H9 (cell line): ENCODE measurements at regions not wholly inside any gene's neighbourhood (a gene's known extent, or its start where the extent isn't known, plus 50 kb on each side); places are given as distances from the start of the nearest gene placed in this dataset.
A peak's percentile ranks its signal among the peaks of the same experiment; 100 is the strongest.

Experiments
- DNase-seq: peaks from one replicate; pipeline ENCODE4 v3.0.0-alpha.2; 2017
- H2AFZ ChIP-seq: one replicate; pipeline ENCODE4 v1.6.1; 2013; ENCODE audit warnings: mild to moderate bottlenecking, low read length, control low read depth, moderate library complexity
- H2AK5ac ChIP-seq: 2 replicates; pipeline ENCODE4 v1.6.1; 2013; ENCODE audit warnings: low read length, control low read depth, mixed read lengths; ENCODE audit not compliant: insufficient read length
- H2BK120ac ChIP-seq: one replicate; pipeline ENCODE4 v1.6.1; 2013; ENCODE audit warnings: low read depth, mild to moderate bottlenecking, low read length, control low read depth, inconsistent platforms; ENCODE audit not compliant: poor library complexity, severe bottlenecking
- H2BK12ac ChIP-seq: 2 replicates; pipeline ENCODE4 v1.6.1; 2013; ENCODE audit warnings: low read length, control low read depth, mixed read lengths, low read depth; ENCODE audit not compliant: insufficient read length
- H2BK15ac ChIP-seq: 2 replicates; pipeline ENCODE4 v1.6.1; 2013; ENCODE audit warnings: low read depth, low read length, control low read depth
- H2BK20ac ChIP-seq: one replicate; pipeline ENCODE4 v1.6.1; 2013; ENCODE audit warnings: low read depth, mild to moderate bottlenecking, low read length, control low read depth, inconsistent platforms; ENCODE audit not compliant: poor library complexity, severe bottlenecking
- H2BK5ac ChIP-seq: 2 replicates; pipeline ENCODE4 v1.6.1; 2013; ENCODE audit warnings: low read length, control low read depth, mixed read lengths; ENCODE audit not compliant: insufficient read length
- H3K14ac ChIP-seq: 2 replicates; pipeline ENCODE4 v1.6.1; 2013; ENCODE audit warnings: low read length, control low read depth; ENCODE audit not compliant: insufficient read depth
- H3K18ac ChIP-seq: 2 replicates; pipeline ENCODE4 v1.6.1; 2013; ENCODE audit warnings: low read depth, mild to moderate bottlenecking, mixed read lengths, low read length, control low read depth; ENCODE audit not compliant: insufficient read length
- H3K23ac ChIP-seq: 2 replicates; pipeline ENCODE4 v1.6.1; 2013; ENCODE audit warnings: low read length, control low read depth, mixed read lengths, low read depth; ENCODE audit not compliant: insufficient read length
- H3K23me2 ChIP-seq: 2 replicates; pipeline ENCODE4 v1.6.1; 2013; ENCODE audit warnings: low read depth, mild to moderate bottlenecking, mixed read lengths, low read length, control low read depth; ENCODE audit not compliant: insufficient read length, poor library complexity, severe bottlenecking
- H3K27ac ChIP-seq: 2 replicates; pipeline ENCODE4 v1.5.1; 2013; ENCODE audit warnings: low read length, control low read depth, mixed read lengths, low read depth; ENCODE audit not compliant: insufficient read length
- H3K27me3 ChIP-seq: 2 replicates; pipeline ENCODE4 v1.6.1; 2013; ENCODE audit warnings: low read length, control low read depth, inconsistent platforms; ENCODE audit not compliant: insufficient read depth
- H3K4ac ChIP-seq: 2 replicates; pipeline ENCODE4 v1.6.1; 2013; ENCODE audit warnings: low read depth, mild to moderate bottlenecking, control low read depth, inconsistent platforms, low read length, moderate library complexity
- H3K4me1 ChIP-seq: 2 replicates; pipeline ENCODE4 v1.6.1; 2013; ENCODE audit warnings: low read length, control low read depth, inconsistent platforms; ENCODE audit not compliant: insufficient read depth
- H3K4me2 ChIP-seq: 2 replicates; pipeline ENCODE4 v1.6.1; 2013; ENCODE audit warnings: low read length, control low read depth, mixed read lengths; ENCODE audit not compliant: insufficient read length, insufficient read depth
- H3K56ac ChIP-seq: 2 replicates; pipeline ENCODE4 v1.6.1; 2013; ENCODE audit warnings: low read depth, mild to moderate bottlenecking, mixed read lengths, low read length, control low read depth; ENCODE audit not compliant: insufficient read length
- H3K79me1 ChIP-seq: 2 replicates; pipeline ENCODE4 v1.6.1; 2013; ENCODE audit warnings: low read depth, mild to moderate bottlenecking, moderate library complexity, low read length, control low read depth, inconsistent platforms; ENCODE audit not compliant: insufficient read depth, poor library complexity, severe bottlenecking
- H3K79me2 ChIP-seq: 2 replicates; pipeline ENCODE4 v1.6.1; 2013; ENCODE audit warnings: low read length, control low read depth, inconsistent platforms; ENCODE audit not compliant: insufficient read depth
- H3K9ac ChIP-seq: 2 replicates; pipeline ENCODE4 v1.6.1; 2013; ENCODE audit warnings: low read length, control low read depth, mixed read lengths; ENCODE audit not compliant: insufficient read length; ENCODE audit errors: extremely low read depth
- H3K9me3 ChIP-seq: one replicate; pipeline ENCODE4 v1.6.1; 2013; ENCODE audit warnings: low read depth, low read length, inconsistent platforms; ENCODE audit not compliant: control insufficient read depth
- H3T11ph ChIP-seq: one replicate; pipeline ENCODE4 v1.6.1; 2013; ENCODE audit warnings: mild to moderate bottlenecking, low read length, control low read depth, inconsistent platforms
- H4K20me1 ChIP-seq: one replicate; pipeline ENCODE4 v1.6.1; 2013; ENCODE audit not compliant: control insufficient read depth, insufficient read length, insufficient read depth
- H4K5ac ChIP-seq: 2 replicates; pipeline ENCODE4 v1.6.1; 2013; ENCODE audit warnings: low read depth, mild to moderate bottlenecking, mixed read lengths, low read length, control low read depth; ENCODE audit not compliant: insufficient read length
- H4K8ac ChIP-seq: replicated peaks from 2 replicates; pipeline ENCODE4 v1.6.1; 2013; ENCODE audit warnings: low read length, control low read depth, mixed read lengths, low read depth; ENCODE audit not compliant: insufficient read length
- H4K91ac ChIP-seq: 2 replicates; pipeline ENCODE4 v1.6.1; 2013; ENCODE audit warnings: low read depth, mild to moderate bottlenecking, moderate library complexity, mixed read lengths, low read length, control low read depth; ENCODE audit not compliant: insufficient read length
- H3K27ac Mint-ChIP-seq, 3 experiments: 2 replicates in 2 of 3; 3 replicates in 1 of 3; pipeline ENCODE4 v1.8.0; 2020 to 2021; ENCODE audit warnings: mixed read lengths in 3 of 3, mild to moderate bottlenecking in 1 of 3, moderate library complexity in 1 of 3
- H3K27me3 Mint-ChIP-seq: 2 replicates; pipeline ENCODE4 v1.8.0; 2021; ENCODE audit warnings: low read depth, mild to moderate bottlenecking, moderate library complexity, mixed read lengths
- H3K36me3 Mint-ChIP-seq, 3 experiments: 2 replicates in 2 of 3; 3 replicates in 1 of 3; pipeline ENCODE4 v1.8.0; 2020 to 2021; ENCODE audit warnings: low read depth in 3 of 3, mixed read lengths in 3 of 3; ENCODE audit not compliant: insufficient read depth in 1 of 3
- H3K4me1 Mint-ChIP-seq, 2 experiments: 2 replicates each; pipeline ENCODE4 v1.8.0; 2020; ENCODE audit warnings: mixed read lengths in 2 of 2
- H3K4me3 Mint-ChIP-seq, 2 experiments: 2 replicates in 1 of 2; 3 replicates in 1 of 2; pipeline ENCODE4 v1.8.0; 2020 to 2021; ENCODE audit warnings: mild to moderate bottlenecking in 2 of 2, mixed read lengths in 2 of 2, moderate library complexity in 1 of 2
- H3K9me3 Mint-ChIP-seq, 2 experiments: 2 replicates in 1 of 2; 3 replicates in 1 of 2; pipeline ENCODE4 v1.8.0; 2020; ENCODE audit warnings: mild to moderate bottlenecking in 2 of 2, mixed read lengths in 2 of 2, moderate library complexity in 1 of 2
- WGBS: extraction: QIAGEN DNeasy Blood & Tissue Kit; methylation state at CpG from one replicate; pipeline ENCODE4 v1.1.7; 2013; ENCODE audit warnings: missing lambda C conversion rate, low lambda C conversion rate, mixed read lengths; ENCODE audit not compliant: insufficient read length; ENCODE audit errors: extremely low coverage; 5-methylcytosine and 5-hydroxymethylcytosine counted together
- TF ChIP-seq, protein P1 (sequence below): fragments of 200-600 bp; sonication (generic); conservative IDR thresholded peaks from 3 replicates; pipeline ENCODE4 v1.8.0; 2021; ENCODE audit warnings: antibody characterized with exemption, mild to moderate bottlenecking

DNA sequence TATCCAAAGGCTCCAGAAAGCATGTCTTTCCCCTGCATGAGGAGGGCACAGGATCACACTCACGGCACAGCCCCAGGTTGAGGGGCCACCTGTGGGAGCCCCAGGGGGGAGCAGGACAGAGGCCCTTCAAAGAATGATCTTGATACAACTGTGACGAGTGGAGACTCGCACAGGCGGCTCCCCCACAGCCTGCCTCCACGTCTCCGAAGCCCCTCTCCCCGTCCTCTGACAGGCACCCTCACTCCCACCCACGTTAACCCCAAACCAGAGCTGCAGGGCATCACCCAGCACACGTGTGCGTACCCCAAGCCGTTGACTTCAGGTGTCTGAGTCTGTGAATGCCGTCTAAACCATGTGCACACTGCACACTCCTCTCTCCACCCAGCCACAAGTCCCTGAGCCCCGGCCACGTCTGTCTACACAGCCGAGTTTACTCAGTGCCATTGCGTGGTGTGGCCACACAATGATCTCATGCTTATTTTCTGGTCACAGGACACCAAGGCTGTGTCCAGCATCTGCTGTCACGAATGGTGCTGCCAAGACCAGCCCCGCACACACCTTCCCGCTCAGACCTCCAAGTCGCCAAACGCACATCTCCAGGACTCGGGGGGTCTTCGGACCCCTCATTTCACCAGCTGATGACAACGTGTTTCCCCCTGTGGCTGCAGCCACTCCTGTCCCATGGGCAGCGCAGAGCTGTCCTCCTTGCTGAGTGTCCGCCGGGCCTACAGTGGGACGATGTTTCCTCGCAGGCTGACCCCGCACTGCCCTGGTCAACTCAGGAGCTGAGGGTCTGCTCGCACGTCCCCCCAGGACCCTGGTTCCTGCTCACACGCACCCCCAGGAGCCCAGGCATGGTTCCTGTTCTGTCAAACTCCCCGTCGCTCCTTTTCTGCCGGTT, 251.2 kb downstream of the BRD1 start:
- Histone ChIP-seq H3K79me1 (no peaks in the 10 kb centered on the region), H3K4ac (no peak overlapping the region), H3T11ph (no peak overlapping the region), H2BK120ac (no peak overlapping the region), H3K4me1 (no peaks in the 10 kb centered on the region), H3K14ac (no peak overlapping the region; the same call in 1 of the 2 replicates), H4K91ac (no peak overlapping the region), H2AK5ac (no peak overlapping the region), H3K27me3 (no peaks in the 10 kb centered on the region), H3K9me3 (no peaks in the 10 kb centered on the region), H2BK5ac (no peak overlapping the region), H4K8ac (peak overlapping the region; percentile 9), H3K18ac (no peak overlapping the region), H4K5ac (no peak overlapping the region), H4K20me1 (no peaks in the 10 kb centered on the region), H3K23me2 (no peaks in the 10 kb centered on the region), H3K56ac (no peak overlapping the region), H3K4me2 (no peak overlapping the region), H3K23ac (no peak overlapping the region), H2BK20ac (no peak overlapping the region), H2AFZ (no peak overlapping the region), H2BK12ac (no peak overlapping the region), H3K79me2 (no peaks in the 10 kb centered on the region), H3K27ac (no peak overlapping the region), H3K9ac (no peak overlapping the region), H2BK15ac (no peak overlapping the region)
- TF ChIP-seq, protein P1, sequence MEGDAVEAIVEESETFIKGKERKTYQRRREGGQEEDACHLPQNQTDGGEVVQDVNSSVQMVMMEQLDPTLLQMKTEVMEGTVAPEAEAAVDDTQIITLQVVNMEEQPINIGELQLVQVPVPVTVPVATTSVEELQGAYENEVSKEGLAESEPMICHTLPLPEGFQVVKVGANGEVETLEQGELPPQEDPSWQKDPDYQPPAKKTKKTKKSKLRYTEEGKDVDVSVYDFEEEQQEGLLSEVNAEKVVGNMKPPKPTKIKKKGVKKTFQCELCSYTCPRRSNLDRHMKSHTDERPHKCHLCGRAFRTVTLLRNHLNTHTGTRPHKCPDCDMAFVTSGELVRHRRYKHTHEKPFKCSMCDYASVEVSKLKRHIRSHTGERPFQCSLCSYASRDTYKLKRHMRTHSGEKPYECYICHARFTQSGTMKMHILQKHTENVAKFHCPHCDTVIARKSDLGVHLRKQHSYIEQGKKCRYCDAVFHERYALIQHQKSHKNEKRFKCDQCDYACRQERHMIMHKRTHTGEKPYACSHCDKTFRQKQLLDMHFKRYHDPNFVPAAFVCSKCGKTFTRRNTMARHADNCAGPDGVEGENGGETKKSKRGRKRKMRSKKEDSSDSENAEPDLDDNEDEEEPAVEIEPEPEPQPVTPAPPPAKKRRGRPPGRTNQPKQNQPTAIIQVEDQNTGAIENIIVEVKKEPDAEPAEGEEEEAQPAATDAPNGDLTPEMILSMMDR: no peak
- peaks cover 2% of the 10 kb centered on the region for H3K27me3 Mint-ChIP-seq
- H3K4me1 Mint-ChIP-seq: no peaks in the 10 kb centered on the region
- H3K9me3 Mint-ChIP-seq: peaks cover 3 to 4% of the 10 kb centered on the region in 2 experiments; a peak in 2 of 5 replicates
- H3K36me3 Mint-ChIP-seq: no peaks in the 10 kb centered on the region
- peak overlapping the region in 1 of 3 experiments; percentile 20; a peak in 1 of 7 replicates for H3K27ac Mint-ChIP-seq
- no CpG with 5 or more reads among the region's 36 CpGs for WGBS
- H3K4me3 Mint-ChIP-seq: no peak overlapping the region
- peak; percentile 22 for DNase-seq
